ENCODE measurements at regions not wholly inside any gene's neighbourhood (a gene's known extent, or its start where the extent isn't known, plus 50 kb on each side); places are given as distances from the start of the nearest gene placed in this dataset.
"Not testable (repeated sequence)": the region's sequence is repeated elsewhere in the genome, so short reads cannot be mapped to it uniquely, and the experiment has no call there.

DNA sequence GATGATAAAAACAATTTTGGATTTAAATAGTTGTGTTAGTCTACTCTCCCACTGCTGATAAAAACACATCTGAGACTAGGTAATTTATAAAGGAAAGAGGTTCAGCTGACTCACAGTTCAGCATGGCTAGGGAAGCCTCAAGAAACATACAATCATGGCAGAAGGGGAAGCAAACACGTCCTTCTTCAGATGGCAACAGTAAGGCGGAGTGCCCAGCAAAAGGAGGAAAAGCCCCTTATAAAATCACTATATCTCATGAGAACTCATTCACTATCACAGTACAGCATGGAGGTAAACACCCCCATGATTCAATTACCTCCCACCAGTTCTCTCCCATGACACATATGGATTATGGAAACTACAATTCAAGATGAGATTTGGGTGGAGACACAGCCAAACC lies 632.1 kb downstream of the SLC16A7 start:
- Mint-ChIP-seq H3K27me3 (no peaks in the 10 kb centered on the region), H3K4me3 (no peak overlapping the region), H3K9me3 (peaks cover under 1% of the 10 kb centered on the region), H3K36me3 (no peaks in the 10 kb centered on the region), H3K27ac (no peak overlapping the region), H3K4me1 (ENCODE audit: unreplicated experiment) (no peaks in the 10 kb centered on the region)
- no peak for DNase-seq (ENCODE audit: extremely low spot score, unreplicated experiment)
- TF ChIP-seq, protein P1, sequence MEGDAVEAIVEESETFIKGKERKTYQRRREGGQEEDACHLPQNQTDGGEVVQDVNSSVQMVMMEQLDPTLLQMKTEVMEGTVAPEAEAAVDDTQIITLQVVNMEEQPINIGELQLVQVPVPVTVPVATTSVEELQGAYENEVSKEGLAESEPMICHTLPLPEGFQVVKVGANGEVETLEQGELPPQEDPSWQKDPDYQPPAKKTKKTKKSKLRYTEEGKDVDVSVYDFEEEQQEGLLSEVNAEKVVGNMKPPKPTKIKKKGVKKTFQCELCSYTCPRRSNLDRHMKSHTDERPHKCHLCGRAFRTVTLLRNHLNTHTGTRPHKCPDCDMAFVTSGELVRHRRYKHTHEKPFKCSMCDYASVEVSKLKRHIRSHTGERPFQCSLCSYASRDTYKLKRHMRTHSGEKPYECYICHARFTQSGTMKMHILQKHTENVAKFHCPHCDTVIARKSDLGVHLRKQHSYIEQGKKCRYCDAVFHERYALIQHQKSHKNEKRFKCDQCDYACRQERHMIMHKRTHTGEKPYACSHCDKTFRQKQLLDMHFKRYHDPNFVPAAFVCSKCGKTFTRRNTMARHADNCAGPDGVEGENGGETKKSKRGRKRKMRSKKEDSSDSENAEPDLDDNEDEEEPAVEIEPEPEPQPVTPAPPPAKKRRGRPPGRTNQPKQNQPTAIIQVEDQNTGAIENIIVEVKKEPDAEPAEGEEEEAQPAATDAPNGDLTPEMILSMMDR (conservative IDR thresholded peaks at IDR 0.05), result no peak

DNA sequence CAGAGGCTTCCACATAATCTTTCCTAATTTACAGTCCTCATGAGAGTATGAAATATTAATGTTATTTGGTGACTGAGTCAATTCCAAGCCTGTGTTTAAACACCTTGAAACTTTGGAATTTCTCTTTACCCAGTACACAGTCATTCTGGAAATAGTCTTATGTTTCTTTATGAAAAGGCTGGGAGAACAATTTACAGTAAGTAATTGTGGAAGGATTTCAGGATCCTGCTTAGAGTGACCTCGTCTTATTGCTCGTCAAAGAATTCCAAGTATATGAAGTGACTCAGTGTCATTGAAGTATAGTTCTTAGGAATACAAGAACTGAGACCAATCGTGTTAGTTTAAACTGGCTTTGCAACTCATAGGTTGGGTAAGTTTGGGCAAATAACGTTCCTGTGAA lies 634.2 kb downstream of the SLC16A7 start:
- Mint-ChIP-seq H3K9me3 (peaks cover 3% of the 10 kb centered on the region), H3K36me3 (no peaks in the 10 kb centered on the region), H3K4me1 (ENCODE audit: unreplicated experiment) (no peaks in the 10 kb centered on the region), H3K27ac (no peak overlapping the region), H3K27me3 (no peaks in the 10 kb centered on the region), H3K4me3 (no peak overlapping the region)
- no peak for DNase-seq (ENCODE audit: extremely low spot score, unreplicated experiment)
- TF ChIP-seq, protein P1 (conservative IDR thresholded peaks at IDR 0.05), result no peak

DNA sequence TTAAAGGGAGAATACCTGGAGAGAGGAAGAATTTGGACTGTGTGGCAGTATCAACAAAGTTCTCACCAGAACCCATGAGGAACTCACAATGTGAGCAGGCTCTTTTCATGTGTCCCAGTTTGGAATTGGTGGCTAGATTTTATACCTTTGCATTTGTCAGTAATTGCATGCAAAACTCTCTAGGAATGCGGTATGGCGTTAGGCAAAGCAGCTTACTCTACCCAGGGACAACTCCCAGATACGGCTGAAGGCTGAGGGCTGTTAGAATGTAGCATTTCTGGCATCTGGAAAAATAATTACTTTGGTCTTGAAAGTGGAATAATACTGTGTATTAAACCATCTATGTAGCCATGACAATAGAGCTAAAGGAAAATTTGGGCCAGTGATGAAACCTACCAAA lies 635.5 kb downstream of the SLC16A7 start:
- peaks cover 3% of the 10 kb centered on the region for H3K9me3 Mint-ChIP-seq
- TF ChIP-seq, protein P1 (conservative IDR thresholded peaks at IDR 0.05), result no peak
- no peak overlapping the region for H3K27ac Mint-ChIP-seq
- no peaks in the 10 kb centered on the region for H3K27me3 Mint-ChIP-seq
- H3K4me1 Mint-ChIP-seq (ENCODE audit: unreplicated experiment), result no peaks in the 10 kb centered on the region
- H3K4me3 Mint-ChIP-seq, result no peak overlapping the region
- no peaks in the 10 kb centered on the region for H3K36me3 Mint-ChIP-seq
- DNase-seq (ENCODE audit: extremely low spot score, unreplicated experiment), result no peak

DNA sequence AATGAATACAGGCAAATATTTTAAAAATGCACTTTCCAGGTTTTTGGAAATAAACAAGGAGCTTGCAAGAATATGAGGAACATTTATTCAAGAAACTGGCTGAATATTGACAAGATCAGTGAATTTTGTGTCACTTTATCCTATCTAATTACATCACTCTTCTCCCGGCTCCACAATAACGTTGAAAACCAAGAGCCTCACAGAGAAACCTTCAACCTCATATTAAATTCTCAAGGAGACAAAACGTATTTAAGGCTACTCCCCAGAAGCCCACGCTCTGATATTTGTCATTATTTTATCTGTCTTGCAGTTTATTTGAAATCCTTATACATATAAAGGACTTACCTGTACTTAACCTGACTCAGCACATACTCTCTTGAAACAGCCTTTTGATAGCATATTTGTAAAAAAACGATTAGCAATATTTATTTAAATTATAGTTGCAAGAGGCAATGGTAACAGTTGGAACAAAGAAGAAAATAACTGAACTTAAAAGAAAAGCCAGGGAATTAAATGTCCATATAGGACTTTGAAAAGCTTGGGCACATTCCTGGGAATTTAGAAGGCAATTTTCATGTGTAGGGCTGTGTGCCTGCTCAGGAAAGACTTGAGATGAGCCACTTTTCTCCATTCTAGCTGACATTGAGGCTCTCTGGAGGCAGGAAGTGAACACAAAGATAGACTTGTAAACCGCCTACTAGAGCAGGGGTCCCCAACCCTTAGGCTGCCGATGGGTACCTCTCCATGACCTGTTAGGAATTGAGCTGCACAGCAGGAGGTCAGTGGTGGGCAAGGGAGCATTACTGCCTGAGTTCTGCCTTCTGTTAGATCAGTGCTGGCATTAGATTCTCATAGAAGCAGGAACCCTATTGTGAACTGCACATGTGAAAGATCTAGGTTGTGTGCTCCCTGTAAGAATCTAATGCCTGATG lies 636.4 kb downstream of the SLC16A7 start:
- Mint-ChIP-seq H3K27ac (no peak overlapping the region), H3K4me1 (ENCODE audit: unreplicated experiment) (no peaks in the 10 kb centered on the region), H3K4me3 (no peak overlapping the region), H3K27me3 (no peaks in the 10 kb centered on the region), H3K36me3 (no peaks in the 10 kb centered on the region), H3K9me3 (peaks cover 3% of the 10 kb centered on the region)
- TF ChIP-seq, protein P1 (conservative IDR thresholded peaks at IDR 0.05), result no peak
- DNase-seq (ENCODE audit: extremely low spot score, unreplicated experiment), result no peak

DNA sequence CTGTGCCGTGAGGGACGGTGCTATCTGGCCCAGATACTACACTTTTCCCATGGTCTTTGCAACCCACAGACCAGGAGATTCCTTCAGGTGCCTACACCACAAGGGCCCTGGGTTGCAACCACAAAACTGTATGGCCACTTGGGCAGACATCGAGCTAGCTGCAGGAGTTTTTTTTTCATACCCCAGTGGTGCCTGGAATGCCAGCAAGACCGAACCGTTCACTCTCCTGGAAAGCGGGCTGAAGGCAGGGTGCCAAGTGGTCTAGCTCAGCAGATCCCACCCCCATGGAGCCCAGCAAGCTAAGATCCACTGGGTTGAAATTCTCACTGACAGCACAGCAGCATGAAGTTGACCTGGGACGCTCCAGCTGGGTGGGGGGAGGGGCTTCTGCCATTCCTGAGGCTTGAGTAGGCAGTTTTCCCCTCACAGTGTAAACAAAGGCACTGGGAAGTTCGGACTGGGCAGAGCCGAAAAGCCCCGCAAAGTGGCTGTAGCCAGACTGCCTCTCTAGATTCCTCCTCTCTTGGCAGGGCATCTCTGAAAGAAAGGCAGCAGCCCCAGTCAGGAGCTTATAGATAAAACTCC lies 638.9 kb downstream of the SLC16A7 start:
- not testable (repeated sequence) for H3K4me1 Mint-ChIP-seq (ENCODE audit: unreplicated experiment); H3K9me3 Mint-ChIP-seq; H3K36me3 Mint-ChIP-seq; H3K27me3 Mint-ChIP-seq; H3K27ac Mint-ChIP-seq; DNase-seq (ENCODE audit: extremely low spot score, unreplicated experiment); H3K4me3 Mint-ChIP-seq

DNA sequence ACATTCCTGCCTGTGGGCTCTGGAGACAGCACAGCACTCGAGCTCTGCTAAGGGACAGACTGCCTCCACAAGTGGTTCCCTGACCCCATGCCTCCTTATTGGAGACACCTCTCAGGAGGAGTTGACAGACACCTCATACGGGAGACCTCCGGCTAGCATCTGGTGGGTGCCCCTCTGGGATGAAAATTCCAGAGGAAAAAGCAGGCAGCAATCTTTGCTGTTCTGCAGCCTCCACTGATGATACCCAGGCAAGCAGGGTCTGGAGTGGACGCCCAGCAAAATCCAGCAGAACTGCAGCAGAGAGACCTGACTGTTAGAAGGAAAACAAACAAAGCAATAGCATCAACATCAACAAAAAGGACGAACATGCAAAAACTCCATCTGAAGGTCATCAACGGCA lies 639.4 kb downstream of the SLC16A7 start:
- no peaks in the 10 kb centered on the region for H3K4me1 Mint-ChIP-seq (ENCODE audit: unreplicated experiment)
- TF ChIP-seq, protein P1 (conservative IDR thresholded peaks at IDR 0.05), result no peak
- DNase-seq (ENCODE audit: extremely low spot score, unreplicated experiment), result no peak
- H3K4me3 Mint-ChIP-seq, result no peak overlapping the region
- H3K9me3 Mint-ChIP-seq, result peaks cover 3% of the 10 kb centered on the region
- H3K27ac Mint-ChIP-seq, result no peak overlapping the region
- H3K27me3 Mint-ChIP-seq, result no peaks in the 10 kb centered on the region
- H3K36me3 Mint-ChIP-seq, result no peaks in the 10 kb centered on the region

DNA sequence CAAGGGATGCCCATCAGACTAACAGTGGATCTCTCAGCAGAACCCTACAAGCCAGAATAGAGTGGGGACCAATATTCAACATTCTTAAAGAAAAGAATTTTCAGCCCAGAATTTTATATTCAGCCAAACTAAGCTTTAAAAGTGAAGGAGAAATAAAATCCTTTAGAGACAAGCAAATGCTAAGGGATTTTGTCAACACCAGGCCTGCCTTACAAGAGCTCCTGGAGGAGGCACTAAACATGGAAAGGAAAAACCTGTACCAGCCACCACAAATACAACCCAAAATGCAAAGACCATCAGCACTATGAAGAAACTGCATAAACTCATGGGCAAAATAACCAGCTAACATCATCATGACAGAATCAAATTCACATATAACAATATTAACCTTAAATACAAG lies 640.6 kb downstream of the SLC16A7 start:
- not testable (repeated sequence) for H3K27ac Mint-ChIP-seq; H3K4me3 Mint-ChIP-seq; H3K4me1 Mint-ChIP-seq (ENCODE audit: unreplicated experiment); H3K27me3 Mint-ChIP-seq; H3K9me3 Mint-ChIP-seq; DNase-seq (ENCODE audit: extremely low spot score, unreplicated experiment); H3K36me3 Mint-ChIP-seq
